Stimulated activated CD8-positive, alpha-beta memory T cell treated with anti-CD3 and anti-CD28 coated beads, Interleukin-4, amount 100 ng/mL, for 4 hours (primary cell): ENCODE measurements at regions not wholly inside any gene's neighbourhood (a gene's known extent, or its start where the extent isn't known, plus 50 kb on each side); places are given as distances from the start of the nearest gene placed in this dataset.

Source experiments
- DNase-seq, 2 donors: peaks; one replicate each; pipeline ENCODE4 v3.0.0-alpha.2; 2020; ENCODE audit warnings: low read depth in 2 of 2, low spot score in 1 of 2

DNA sequence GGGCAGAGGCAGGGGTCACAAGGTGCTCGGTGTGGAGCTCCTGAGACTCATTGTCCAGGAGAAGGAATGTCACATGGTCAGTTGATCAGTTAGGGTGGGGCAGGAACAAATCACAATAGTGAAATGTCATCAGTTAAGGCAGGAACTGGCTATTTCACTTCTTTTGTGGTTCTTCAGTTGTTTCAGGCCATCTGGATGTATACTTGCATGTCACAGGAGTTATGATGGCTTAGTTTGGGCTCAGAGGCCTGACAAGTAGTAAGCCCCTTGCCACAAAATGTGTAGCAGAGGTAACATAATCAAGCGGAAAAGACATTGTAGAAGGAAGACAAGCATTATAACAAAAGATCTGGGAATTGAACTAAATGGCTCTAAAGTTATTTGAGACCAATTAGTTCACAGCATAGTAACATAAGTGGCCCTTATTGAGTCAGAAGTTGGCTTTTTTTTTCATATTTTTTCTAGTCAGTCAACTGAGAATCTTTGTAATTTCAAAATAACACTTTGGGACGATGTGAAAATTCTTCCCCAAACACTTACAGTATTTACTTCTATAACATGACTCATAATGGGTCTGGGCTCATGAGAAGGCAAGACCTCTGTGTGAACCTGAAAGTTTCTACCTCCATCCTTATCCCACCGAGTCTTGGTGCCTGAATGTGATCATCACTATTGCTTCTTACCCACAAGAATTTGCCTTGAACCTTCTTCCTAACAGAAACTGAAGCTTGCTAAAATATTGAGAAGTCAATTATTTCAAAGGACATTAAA, 137.0 kb upstream of the DPT start:
- DNase-seq: no peak

DNA sequence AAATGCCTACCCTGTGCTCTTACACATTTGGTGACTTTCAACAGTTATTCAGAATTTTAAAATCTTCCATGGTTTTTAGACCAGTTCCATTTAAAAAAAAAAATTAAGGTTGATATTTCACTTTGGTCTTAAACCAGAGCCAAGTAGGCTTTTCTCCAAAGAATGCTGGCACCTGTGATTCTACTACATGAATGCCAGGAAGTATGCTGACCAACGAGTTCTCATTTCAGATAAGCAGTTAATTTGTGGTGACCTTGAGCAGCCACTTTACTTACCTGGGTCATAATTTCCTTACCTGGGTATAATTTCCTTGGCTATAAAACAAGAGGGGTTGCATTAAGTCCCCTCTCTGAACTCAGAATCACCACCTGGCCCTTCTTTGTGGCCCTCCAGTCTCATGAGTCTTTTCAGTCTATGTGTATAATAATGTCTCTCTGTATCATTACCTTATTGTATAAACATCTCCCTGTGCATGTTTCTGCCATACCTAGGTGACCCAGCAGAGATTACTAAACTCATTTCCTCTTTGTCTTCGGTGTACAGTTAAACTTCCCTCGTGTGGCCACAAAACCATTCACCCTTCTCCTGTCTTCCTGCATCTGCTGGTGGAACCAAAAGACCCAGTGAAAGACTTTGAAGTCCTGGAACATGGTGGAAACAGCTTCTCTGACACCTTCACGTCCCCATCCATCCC, 139.1 kb upstream of the DPT start:
- DNase-seq: no peak

- no peak for DNase-seq
These were observed 142.5 kb upstream of the DPT start for GRCh38 chr1:168871531-168871930.

DNA sequence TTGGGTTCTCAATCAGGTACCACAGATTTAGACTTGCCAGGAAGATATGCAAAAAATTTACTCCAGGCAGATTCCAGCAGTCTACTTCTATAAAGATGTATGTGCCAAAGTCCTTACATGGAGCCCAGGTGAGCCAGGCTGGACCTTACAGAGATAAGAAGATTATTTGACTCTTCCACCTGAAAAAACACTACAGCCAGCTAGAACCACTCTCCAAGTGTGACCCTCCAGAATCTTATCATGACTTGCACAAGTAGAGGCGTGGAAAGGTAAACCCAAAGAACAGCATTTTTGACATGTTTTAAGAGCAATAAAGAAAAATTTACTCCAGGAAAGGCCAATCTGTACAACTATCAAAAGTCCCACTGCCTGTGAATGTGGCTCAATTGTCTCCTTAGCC, 146.8 kb upstream of the DPT start:
- no peak for DNase-seq

DNA sequence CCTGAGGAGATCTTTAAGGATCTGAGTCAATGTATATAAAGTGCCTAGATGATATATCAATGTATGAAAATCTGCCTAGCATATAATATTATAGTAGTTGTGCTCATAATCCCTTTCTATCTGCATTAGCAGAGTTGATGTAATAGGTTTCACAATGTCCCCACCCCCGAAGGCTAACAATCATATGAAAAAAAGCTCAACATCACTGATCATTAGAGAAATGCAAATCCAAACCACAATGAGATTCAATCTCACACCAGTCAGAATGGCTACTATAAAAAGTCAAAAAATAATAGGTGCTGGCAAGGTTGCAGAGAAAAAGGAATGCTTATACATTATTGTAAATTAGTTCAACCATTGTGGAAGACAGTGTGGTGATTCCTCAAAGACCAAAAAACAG, 147.8 kb upstream of the DPT start:
- DNase-seq: no peak

DNA sequence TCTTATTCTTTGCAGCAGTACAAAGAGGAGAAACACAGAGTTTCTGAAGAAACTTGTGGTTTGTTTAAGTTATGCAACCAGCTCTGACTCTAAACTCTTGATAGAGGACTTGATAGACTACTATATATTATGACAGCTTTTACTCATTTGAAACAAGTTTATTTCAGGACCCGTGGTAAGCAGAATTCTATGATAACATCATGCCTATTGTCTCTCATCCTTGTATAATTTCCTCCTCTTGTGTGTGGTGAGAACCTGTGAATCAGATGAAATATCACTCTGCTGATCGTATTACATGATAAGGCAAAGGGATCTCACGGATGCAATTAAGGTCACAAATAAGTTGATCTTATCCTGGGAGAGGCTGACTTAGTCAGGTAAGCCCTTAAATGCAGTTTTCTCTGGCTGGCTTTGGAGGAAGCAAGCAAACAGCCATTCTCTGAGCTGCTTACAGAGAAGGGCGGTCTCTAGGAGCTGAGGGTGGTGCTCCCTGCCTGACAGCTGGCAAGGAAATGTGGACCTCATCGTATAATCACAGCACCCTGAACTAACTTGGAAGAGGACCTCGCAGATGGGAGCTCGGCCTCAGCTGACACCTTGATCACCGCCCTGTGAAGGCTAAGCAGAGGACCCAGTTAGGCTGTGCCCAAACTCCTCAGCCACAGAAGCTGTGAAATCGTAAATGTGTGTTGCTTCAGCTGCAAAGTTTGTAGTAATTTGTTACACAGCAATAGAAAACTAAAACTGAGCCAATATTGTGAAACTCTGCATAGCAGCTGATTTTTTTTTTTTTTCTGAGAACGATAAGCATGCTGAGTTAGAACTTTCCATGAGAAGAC, 151.1 kb upstream of the DPT start:
- DNase-seq: no peak

GRCh38 chr1:168881656-168882260, 152.8 kb upstream of the DPT start:
- no peak for DNase-seq

DNA sequence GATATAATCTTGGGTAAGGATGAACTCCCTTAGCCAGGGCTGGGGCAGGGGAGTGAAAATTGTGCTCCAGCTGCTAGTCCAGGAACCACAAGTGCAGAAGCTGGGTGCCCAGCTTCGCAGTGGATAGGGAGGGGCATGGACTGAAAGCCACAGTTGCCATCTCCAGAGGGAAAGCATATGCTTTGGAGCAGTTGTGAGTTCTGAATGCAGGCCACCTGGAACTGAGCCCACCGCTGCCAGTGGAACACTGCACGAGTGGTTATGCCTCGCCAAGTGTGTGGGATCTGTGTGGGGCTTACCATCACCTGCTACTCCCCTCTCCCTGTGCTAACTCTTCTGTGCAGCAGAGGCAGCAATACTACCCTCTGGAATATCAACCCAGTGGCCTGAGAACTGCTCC, 158.4 kb upstream of the DPT start:
- no peak for DNase-seq

- DNase-seq: no peak
These were observed 159.4 kb upstream of the DPT start for GRCh38 chr1:168888418-168888817.

- DNase-seq: no peak
These were observed 163.9 kb upstream of the DPT start for GRCh38 chr1:168892931-168893330.

DNA sequence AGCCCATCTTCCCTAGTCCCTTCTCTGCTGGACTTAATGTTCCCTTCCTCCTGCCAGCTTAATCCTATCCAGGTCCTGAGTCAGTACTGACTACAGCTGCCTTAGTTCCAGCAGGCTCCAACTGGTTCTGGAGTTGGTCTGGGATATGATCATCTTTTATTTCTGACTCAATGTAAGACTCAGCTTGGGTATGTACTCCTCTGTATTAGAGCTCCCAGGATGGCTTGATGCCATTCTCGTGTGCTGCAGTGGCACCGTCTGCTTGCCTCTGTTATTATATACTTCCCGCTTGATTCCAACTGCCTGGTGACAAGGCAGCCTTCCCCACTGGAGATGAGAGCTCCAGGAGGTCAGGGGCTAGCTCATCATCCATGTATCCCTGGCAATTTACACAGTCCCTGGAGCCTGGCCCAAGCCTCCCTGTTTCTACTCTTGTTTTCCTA, 164.4 kb upstream of the DPT start:
- DNase-seq: no peak

GRCh38 chr1:168894397-168894903, 165.4 kb upstream of the DPT start:
- DNase-seq: no peak

- no peak for DNase-seq
These were observed 168.2 kb upstream of the DPT start for GRCh38 chr1:168897249-168897648.

DNA sequence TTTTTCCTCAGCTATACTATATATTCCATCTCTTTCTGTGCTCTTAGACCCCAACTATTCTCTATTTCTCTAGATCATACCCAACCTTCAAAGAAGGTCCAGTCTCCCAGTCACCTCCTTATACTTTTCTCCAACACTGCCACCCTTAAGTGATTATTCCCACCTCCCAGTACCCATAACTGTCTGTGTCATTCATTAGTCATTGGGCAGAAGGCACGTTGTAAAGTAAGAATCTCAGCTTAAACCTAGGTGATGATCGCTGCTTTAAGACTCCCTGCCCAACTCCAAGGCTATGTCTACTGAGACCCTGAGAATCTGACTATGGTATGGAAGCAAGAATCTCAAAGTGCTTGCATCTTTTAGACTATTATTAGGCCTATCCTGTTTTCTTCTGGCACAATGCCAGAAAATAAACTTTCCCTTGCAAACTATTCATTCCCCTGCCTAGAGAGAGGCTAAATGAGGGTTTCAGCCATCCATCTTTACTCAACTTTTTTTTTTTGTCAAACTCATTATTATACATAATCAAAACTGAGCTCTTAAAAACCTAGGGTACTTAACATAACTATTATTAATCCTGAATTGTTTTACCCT, 174.3 kb upstream of the DPT start:
- no peak for DNase-seq

- DNase-seq: no peak
These were observed 176.6 kb upstream of the DPT start for GRCh38 chr1:168905633-168906032.

- no peak for DNase-seq
These were observed 177.4 kb upstream of the DPT start for GRCh38 chr1:168906367-168906766.

GRCh38 chr1:168907053-168907452, 178.0 kb upstream of the DPT start:
- no peak for DNase-seq

DNA sequence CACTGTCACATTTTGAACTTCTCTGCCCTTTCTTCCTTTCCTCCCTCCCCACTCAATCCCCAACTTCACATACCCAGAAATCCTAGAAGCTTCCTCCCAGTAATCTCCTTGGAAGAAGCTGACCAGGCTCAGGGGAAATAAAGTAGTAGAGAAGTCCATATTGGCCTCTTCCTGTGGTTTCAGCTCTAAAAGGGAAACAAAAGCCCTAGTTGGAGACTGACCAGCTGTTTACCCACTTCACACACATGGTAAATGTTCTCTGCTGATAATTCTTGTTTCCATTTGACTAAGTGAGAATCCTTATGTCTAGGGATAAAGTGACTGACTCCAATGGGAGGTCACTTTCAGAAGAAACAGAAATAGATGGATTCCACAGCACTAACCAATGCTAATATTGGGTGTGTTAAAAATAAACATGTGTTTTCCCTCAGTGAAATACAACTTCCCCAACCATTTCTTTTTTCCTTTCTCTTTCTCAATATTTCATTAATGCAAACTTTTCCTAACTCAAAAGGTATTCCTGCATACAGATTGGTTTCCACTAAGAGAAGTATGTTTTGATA, 178.9 kb upstream of the DPT start:
- no peak for DNase-seq

DNA sequence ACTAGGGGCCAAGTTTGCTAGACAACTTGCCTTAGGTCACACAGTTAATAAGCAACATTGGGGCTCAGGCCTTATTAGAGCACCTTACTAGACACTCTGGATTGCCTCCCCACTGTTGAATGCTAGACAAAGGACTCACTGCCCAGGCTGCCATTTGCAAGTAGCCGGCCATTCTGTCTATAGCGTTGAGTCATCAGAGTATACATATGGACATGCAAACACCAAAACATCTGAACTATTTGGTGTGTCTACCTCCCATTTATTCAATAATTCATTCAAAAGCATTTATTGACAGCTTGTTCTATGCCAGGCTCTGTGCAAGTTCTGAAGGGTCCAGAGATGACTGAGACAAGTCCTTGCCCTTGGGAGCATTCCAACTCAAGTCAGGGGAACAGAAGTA, 181.4 kb upstream of the DPT start:
- no peak for DNase-seq

DNA sequence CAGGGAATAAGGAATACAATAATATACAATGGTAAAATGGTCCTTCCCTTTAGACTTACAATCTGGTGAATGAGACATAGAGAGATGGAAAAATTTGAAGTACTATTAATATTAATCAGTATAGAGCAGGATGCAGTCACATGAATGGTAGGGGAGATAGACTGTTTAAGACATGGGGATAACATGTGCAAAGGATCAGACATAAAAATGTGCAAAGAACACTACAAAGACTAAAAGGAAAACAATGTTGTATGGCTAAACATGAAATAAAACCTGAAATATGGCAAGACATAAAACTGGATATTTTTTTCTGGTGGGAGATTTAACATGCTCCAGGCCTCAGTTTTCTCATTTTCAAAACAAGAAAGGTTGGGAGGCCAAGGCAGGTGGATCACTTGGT, 182.4 kb upstream of the DPT start:
- no peak for DNase-seq
